ENCODE measurements at regions not wholly inside any gene's neighbourhood (a gene's known extent, or its start where the extent isn't known, plus 50 kb on each side); places are given as distances from the start of the nearest gene placed in this dataset.
"Not testable (repeated sequence)": the region's sequence is repeated elsewhere in the genome, so short reads cannot be mapped to it uniquely, and the experiment has no call there.

GRCh38 chr10:46095943-46096342 is 49.9 kb upstream of the MSMB start:
- not testable (repeated sequence) for TF ChIP-seq CTCF (IDR thresholded peaks at IDR 0.05; ENCODE audit: low read length); EZH2 (optimal IDR thresholded peaks at IDR 0.05; ENCODE audit: low read depth, low read length); EZH2phosphoT487 (IDR thresholded peaks at IDR 0.05; ENCODE audit: low read length)
